SHP77 treated with DMSO at 0.1 percent for 48 hours (cell line): ENCODE measurements at regions not wholly inside any gene's neighbourhood (a gene's known extent, or its start where the extent isn't known, plus 50 kb on each side); places are given as distances from the start of the nearest gene placed in this dataset.
A peak's percentile ranks its signal among the peaks of the same experiment; 100 is the strongest.

Experiments used
- DNase-seq: peaks from one replicate; lab custom pipeline; 2025; lab: John Stamatoyannopoulos, UW

DNA sequence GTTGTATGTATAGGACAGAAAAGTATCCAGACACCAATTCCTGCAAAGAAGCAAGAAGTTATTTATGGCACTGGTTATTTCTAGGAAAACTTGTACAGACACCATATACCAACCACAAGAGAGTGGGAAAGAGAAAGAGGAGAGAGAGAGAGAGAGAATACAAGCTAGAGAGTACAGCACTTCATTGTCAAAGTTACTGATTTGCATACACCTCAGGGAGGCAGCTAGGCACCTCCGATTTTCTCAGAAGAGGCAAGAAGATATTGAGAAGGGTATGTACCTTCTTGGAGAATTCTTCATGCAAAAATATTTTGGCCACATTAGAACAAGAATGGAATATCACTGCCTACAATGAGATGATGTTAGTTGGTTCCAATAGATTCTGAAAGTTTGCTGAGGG lies 333.9 kb upstream of the PIK3C3 start:
- no peak for DNase-seq

DNA sequence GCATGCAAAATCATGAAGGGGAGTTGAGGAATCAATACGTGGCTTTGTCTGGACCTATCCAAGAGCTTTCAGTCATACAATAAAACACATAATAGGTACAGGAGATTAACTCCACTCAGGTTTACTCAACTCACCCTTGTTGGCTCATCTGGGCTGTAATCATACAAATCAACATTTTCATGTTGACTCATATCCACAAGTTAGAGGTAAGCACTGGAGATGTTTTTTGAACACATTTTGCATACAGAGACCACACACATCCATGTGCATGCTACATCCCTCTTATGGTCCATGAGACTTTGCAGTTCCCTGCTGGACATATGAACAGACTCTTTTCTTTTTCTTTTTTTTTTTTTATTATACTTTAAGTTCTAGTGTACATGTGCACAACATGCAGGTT lies 336.9 kb upstream of the PIK3C3 start:
- DNase-seq = no peak

DNA sequence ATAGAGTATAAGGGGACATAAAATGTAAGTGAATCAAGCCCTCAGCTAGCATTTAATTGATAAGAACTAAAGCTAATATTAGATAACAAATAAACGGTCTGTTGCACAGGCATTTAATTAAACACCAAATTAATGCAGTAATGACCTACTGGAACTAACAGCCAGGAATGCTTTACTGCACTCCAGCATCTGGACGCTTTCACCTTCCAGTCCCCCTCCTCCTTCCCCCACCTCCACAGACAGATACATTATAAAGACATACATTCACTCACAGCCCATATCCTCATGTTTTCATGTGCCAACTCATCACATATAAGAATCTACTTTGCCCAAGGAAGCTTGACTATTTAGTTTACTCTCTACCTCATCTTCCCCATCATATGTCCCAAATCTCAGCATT lies 337.4 kb upstream of the PIK3C3 start:
- DNase-seq = no peak

DNA sequence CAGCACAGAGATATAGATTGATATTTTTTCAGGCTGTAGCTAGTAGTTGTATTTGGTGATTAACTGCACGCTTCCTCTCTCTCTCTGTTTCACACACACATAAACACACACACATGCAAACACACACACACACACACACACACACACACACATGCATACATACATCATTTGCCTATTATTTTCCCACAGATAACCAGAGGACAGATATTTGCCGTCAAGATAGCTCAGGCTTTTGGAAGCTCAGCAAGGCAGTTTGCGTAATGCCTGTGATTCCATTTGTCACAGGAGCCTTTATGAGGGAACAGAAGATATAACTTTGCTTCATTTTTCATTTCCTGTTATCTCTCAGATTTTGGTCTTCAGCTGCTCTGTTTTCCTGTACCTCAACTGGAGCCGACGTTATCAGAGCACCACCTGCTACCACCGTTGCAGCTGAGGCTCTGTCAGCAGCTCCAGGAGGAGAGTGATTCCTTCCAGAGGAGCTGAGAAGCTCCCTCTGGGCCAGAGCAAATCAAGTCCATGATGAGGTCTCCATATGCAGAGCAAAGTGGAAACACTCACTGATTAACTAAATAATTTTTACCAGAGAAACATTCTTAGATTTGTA lies 341.9 kb upstream of the PIK3C3 start:
- no peak for DNase-seq

DNA sequence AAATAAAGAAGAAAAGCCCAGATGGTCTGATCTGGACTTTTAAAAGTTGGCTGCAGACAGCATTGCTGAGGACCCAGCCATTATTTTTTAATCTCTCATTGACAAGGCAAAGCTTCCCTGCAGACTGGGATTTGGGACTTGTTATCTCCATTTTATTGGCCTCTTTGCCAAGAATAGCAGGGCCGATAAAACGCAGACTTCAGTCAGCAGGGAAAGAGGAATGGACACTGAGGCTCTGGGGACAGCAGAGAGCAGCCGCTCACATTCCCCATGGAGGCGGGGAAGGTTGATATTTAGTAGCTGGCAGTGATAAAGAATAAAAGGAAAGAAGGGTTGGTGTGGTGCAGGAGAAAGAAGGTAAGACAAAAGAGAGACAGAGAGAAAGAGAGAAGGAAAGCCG lies 350.1 kb upstream of the PIK3C3 start:
- DNase-seq = no peak

DNA sequence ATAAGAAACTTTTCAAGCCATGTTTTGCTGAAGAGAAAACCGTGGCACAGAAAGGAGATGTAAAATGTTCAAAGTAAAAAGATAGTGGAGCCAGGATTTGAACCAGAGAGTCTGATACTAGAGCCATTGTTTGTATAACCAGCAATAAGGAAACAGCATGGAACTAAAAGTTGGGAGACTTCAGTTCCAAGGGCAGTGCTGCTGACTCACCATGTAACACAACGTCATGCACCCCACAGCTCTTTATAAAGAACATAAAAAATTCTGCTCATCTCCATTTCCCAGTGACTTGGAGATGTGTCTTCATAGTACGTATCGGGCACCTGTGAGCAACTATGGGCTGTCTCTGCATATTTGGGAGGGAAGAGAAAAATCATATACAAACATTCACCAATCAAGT lies 353.0 kb upstream of the PIK3C3 start:
- no peak for DNase-seq

DNA sequence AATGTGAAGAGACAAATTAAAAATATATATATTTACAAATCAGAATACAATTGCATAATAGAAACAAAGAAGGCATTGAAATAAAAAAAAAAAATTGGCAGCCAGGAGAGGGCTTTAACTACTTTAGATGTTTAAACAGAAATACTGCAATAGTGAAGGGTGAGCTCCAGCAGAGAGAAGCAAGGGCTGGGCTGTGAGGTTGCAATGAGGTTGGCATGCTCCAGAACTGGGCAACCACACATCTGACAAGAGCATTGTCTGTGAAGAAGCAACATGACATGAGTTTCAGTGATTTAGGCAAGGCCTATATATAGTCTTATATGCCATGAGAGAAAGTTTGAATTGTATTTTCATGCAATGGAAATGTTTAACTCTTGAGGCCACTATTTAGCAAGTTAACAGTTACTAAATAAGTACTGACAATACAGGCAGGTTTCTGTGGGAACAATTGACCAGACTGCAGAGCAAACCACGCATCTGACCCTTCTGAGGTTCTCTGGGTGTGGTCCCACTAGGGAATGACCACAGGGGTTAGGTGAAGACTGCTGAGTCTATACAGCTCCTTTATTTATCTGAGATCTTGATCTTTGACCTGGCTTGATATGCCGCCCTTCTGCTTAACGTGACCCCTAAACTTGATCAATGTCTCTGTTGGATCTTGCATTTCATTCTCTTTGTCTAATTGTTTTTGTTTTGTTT lies 354.2 kb upstream of the PIK3C3 start:
- no peak for DNase-seq

DNA sequence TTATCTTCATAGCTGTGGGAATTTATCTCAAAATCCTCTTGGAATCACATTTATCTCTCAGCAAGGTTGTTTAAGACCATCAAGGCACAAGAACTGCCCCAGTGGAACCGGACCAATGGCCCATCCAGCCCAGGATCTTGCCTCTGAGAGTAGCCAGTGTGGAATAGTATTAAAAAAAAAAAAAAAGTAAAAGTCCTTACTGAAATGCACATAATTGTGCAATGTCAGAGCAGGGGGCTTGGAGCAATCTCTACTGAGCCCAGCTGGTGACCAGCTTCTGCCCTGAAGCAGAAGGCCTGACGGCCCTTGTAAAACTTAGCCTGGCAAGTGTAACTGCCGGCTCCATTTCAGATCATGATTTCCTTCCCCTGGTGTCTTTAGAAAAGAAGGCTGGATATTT lies 355.6 kb upstream of the PIK3C3 start:
- DNase-seq = no peak

DNA sequence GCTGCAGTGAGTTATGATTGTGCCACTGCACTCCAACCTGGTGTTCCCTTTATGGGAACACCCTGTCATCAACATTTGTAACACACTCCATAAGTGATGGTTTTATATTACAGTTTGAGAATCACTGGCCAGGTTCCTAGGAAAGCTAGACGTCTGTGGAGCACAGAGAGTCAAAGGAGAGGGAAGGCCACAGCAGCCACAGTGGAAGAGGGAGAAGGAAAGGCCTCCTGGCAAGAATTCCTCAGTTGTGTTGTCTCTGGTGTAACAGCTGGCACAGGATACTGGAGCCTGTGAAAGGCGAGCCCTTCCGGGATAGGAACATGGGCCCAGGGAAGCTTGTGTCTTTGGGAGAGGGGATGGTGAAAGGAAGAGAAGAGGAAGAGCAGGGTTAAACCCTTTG lies 360.5 kb upstream of the PIK3C3 start:
- no peak for DNase-seq

DNA sequence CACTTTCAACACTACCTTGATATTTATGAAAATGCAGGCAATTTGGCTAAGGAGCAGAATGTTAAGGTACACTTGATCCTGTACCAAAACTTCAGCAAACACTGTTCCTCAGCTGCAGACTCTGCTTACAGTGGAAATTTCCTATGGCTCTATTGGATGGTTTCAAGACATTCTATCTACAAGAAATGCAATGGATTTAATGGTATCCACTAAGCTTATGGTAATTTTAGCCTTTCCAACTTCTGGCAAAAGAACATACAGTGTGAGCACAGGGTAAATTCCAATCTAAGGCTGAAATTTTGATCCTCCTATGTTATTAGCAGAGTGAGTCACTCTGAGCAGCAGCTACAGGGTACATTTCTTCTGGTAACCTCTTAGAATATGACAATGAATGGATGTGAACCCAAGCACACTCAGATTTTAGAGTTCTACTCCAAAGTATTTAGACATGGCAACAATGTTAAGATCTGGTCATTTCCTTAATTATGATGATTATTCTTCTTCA lies 361.8 kb upstream of the PIK3C3 start:
- DNase-seq = no peak

DNA sequence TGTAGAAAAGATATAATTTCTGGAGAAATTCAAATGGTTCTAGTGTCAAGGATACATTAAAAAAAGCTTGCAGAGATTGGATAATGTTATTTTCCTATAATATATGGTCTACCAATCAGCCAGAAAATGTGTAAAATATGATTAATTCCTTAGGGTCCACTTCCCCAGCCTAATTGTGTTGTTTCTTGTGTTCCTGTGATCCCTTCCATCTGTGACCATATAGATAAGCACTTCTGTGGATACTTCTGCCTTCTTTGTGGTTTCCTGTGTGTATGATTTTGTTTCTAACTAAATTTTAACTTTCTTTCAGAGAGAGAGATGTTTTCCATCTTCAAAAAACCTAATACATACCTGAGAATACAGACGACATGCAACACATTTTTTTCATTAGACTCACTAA lies 367.1 kb upstream of the PIK3C3 start:
- DNase-seq = no peak

DNA sequence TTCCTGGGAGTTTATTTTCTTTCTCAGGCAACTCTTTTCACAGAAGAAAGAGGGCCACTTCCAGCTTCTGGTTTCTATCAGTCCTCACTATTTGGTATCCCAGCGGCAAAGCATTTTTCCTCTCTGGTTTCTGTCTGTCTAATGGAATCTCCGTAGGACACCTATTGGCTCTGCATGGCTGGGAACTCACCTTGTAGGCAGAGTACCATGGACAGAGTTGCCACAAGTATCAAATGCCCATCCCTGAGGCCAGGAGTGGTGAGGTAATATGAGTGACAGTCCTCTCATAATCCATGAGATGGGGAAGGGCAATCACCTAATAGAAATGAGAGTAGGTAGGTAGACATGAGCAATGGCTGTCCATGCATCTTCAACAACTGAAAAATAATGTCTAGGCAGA lies 369.5 kb upstream of the PIK3C3 start:
- no peak for DNase-seq

DNA sequence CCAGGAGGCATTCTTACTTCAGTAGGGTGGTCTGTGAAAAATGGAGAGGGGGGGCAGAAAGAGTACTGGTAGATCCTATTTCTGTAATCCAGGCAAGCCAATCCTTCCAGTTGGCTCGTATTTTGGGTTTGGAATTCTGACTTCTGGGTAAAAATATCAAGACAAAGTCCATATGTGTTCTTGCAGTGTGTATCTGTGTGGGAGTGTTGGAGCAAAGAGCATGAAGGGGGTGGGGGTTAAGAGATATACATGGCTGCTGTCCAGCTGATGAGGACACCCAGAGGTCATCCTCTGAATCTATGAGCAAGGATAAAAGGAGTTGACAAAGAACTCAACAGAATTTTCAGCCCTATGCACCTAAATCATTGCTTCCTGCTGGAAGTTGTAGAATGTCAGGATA lies 375.8 kb upstream of the PIK3C3 start:
- no peak for DNase-seq

DNA sequence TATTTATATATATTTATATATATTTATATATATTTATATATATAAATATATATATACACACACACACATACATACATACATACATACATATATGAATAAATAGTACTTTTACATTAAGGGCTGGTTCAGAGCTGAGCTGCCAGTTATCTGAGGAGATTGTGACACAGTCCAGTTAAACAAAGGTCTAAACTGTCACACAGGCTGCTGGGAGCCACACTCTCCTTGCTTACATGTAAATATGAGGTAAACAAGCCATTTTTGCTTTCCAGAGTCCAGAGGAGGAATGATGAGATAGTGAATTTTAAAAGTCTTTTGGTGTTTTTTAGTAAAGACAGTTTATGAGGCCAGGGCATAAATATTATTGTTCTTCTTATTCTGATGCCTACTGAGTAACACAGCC lies 377.5 kb upstream of the PIK3C3 start:
- DNase-seq = no peak

DNA sequence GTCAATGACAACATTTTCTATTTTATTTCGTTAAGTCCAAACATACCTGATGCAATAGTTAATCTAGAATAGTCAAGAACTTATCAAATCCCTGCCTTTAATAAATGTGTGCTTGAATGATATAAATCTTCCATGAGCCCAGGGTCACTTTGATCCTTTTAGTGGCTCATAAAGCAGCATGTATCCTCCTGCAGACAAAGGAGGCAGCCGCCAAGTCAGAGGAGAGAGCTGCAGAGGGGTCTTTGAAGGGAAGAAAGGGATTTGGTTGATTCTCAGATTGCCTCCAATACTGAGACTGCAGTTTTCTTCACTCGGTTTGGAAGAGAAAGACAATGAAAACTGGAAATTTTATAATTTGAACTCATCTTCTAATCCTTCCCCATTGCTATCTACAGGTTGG lies 378.4 kb upstream of the PIK3C3 start:
- DNase-seq = no peak

DNA sequence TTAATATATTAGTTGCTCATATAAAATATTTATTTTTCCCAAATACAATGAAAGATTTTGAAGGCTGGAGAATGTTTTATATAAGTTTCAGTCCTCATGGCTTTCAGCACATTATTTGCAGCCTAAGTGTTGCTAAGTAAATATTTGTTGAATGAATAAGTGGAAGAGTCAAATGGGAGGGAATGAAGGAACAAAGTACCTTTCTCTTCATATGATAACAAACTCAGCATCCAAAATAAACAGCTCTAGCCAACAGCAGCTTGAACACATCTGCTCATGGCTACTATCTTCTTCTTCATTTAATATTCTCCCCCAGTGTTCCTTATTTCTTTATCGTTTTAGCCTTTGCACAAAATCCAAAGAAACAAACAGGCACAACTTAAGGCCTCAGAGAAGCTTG lies 385.2 kb upstream of the PIK3C3 start:
- peak; percentile 40 for DNase-seq

DNA sequence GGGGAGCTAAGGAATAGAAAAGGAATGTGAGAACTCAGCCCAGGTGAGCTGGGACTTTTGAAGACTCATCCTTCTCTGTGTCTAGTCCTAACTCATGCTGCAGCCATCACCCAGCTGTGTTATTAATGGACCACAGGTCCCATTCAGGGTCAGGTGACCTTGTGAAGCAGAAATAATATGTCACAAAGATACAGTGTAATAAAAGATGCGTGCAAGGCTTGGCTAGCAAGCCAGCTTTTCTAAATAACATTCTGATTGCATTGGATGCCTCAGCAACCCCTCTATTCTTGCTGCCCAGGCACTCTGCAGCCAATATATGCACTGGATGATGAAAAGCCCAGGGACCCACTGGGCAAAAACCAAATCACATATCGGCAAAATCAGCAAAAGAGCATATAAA lies 393.1 kb upstream of the PIK3C3 start:
- no peak for DNase-seq

DNA sequence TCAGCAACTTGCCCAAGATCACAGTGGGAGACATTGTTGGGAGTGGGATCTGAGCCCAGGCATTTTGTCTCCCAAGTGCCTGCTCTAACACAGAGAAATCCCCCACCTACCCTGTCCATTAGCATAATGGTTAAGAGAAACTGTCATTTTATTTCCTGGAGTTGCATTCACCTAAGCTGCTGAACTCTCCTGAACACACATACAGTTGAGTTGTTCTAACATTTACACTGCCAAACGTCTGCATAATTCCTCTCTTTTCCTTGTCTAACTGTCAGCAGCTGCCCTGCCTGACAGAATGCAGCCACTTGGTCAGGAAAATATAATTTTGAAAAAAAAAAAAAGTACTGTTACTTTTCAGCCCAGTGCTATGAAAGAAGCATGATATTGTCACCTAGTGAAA lies 396.3 kb upstream of the PIK3C3 start:
- DNase-seq = no peak

DNA sequence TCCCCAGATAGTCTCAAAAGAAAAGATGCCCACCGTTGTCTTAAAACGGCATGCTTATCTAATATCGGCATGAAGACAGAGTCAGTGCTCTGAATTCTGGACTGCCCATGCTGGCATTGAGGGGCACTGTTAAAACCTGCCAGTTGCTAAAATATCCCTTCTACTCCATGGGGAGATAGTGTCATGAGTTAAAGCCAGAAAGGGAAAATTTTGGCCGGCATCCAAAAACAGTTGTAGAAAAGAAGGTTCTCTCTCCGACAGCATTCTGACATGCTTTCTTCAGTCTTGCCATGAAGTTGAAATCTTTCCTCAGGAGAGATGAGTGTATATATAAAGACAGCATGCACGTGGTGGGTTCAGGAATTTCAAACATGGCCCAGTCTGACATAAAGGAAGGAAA lies 401.3 kb upstream of the PIK3C3 start:
- no peak for DNase-seq

DNA sequence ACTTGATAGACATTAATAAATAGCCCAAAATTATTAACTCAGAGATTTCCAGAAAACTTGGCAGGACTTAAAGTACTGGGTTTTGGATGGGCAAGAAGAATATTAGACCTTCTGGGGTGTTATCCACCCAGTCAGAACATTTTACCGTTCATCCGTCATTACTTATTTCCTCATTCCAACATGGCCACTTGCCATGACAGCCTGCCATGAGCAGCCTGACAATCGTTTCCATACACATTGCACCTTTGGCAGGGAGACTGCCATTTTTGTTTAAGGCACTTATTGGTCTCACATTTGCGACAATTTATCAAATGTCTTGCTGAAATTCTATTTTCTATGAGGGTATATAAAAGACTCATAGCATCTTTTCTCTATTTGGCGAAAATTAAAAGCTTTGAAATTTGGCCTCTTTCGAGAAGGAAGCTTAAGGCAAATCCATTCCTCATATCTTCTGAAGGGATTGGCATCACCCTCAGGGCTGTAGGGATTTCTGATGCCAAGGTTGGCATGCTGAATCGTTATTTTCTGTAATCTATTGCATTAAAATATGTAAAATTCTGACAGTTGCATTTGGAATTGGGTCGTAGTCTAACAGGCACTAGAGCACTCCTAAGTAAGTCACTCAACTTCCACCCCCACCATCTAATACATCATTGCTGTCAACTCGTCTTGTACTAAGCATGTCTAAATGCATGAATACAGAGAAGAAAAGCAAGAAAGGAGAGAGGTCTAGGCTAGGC lies 406.3 kb upstream of the PIK3C3 start:
- DNase-seq = no peak

DNA sequence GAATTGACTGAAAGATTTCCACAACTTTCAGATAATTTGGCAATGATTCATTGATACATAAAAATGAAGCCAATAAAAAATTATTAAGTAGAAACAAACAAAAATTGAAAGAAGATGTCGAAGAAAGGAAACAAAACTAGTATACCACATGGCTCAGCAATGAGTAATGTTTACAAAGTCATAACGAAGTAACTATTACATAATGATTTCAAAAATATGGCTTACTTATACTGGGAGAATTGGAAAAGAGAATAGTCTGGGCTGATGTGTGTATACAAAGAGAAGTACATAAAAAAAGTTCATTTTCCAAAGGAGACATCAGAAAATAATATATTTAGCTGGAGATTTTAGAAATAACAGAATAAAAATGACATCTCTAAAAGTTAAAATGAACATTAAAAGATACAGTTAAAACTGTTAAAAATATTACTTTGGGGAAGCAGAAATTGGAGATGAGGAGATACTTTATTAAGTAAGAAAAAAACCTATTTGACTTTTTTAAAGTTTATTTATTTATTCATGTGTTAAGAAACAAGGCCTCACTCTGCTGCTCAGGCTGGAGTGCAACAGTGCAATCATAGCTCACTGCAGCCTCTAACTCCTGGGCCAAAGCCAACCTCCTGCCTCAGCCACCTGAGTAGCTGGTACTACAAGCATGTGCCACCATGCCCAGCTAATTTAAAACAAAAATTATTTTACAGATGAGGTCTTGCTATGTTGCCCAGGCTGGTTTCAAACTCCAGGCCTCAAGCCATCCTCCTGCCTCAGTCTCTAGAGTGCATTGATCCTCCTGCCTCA lies 409.7 kb upstream of the PIK3C3 start:
- DNase-seq = no peak

DNA sequence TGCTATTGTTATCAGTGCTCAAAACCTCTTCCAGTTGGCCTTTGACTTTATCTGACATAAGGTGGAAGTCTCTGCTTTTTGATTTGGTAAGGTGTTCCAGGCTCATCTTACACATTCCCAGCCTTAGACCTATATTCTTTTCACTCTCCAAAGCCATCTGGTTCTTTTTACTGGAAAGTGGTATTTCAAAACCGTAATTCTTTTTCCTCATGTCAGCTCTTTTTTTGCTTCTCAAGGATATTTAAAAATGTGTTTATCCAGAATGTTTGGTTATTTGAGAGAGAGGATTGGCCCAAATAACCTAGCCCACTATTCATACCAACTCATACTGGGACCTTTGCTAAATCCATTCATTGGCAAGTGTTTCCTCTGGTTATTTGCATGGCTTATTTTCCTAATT lies 411.2 kb upstream of the PIK3C3 start:
- no peak for DNase-seq
